Sigmoid colon (tissue), 6 donors: ENCODE measurements at regions not wholly inside any gene's neighbourhood (a gene's known extent, or its start where the extent isn't known, plus 50 kb on each side); places are given as distances from the start of the nearest gene placed in this dataset.

ENCODE experiments used
- DNase-seq: peaks from one replicate; pipeline ENCODE4 v3.0.0-alpha.2; 2019
- H3K27ac ChIP-seq, 4 donors: fragments of 200-600 bp; sonication (generic); one replicate each; pipeline ENCODE4 v1.5.1; 2016 to 2019; ENCODE audit warnings: mild to moderate bottlenecking in 1 of 4
- H3K27me3 ChIP-seq, 3 donors: fragments of 200-600 bp; sonication (generic); one replicate each; pipeline ENCODE4 v1.5.1; 2019; ENCODE audit warnings: mild to moderate bottlenecking in 1 of 3
- H3K36me3 ChIP-seq, 4 donors: fragments of 200-600 bp; sonication (generic); one replicate each; pipeline ENCODE4 v1.5.1; 2016 to 2019
- H3K4me1 ChIP-seq, 4 donors: fragments of 200-600 bp; sonication (generic); one replicate each; pipeline ENCODE4 v1.5.1; 2017 to 2019
- H3K4me3 ChIP-seq, 4 donors: fragments of 200-600 bp; sonication (generic); one replicate each; pipeline ENCODE4 v1.5.1; 2017 to 2019; ENCODE audit warnings: mild to moderate bottlenecking in 2 of 4, moderate library complexity in 1 of 4
- H3K9me3 ChIP-seq, 4 donors: fragments of 200-600 bp in 3 of 4; sonication (generic) in 3 of 4; one replicate each; pipeline versions ENCODE4 v1.5.1 to v1.6.1; 2013 to 2019
- EP300 ChIP-seq, 4 donors: sonication (generic); formaldehyde crosslinking; IDR thresholded peaks; one replicate each; pipeline ENCODE4 v1.6.1; 2017; ENCODE audit warnings: antibody characterized with exemption in 4 of 4
- POLR2A ChIP-seq, 2 donors: fragments of 450-650 bp; IDR thresholded peaks; one replicate each; pipeline ENCODE4 v1.6.1; 2016; ENCODE audit warnings: antibody characterized with exemption in 2 of 2, mild to moderate bottlenecking in 2 of 2, moderate library complexity in 2 of 2
- POLR2AphosphoS5 ChIP-seq, 4 donors: sonication (generic); formaldehyde crosslinking; IDR thresholded peaks; one replicate each; pipeline ENCODE4 v1.6.1; 2017; ENCODE audit warnings: antibody characterized with exemption in 4 of 4
- WGBS, 2 donors: extraction: QIAGEN DNeasy Blood & Tissue Kit; methylation state at CpG; one replicate each; pipeline ENCODE4 v1.1.7; 2013; 5-methylcytosine and 5-hydroxymethylcytosine counted together
- intact Hi-C: fragments of 100-400 bp; cut with DNase I; formaldehyde crosslinking; loops from one replicate; pipeline ENCODE4 v1.15.1; 2023
- TF ChIP-seq, protein P1 (sequence below), 4 experiments: fragments of 450-650 bp in 3 of 4; fragments of 200-600 bp in 1 of 4; IDR thresholded peaks; one replicate each; pipeline ENCODE4 v1.5.1; 2016 to 2019; ENCODE audit warnings: antibody characterized with exemption in 4 of 4, mild to moderate bottlenecking in 3 of 4, moderate library complexity in 2 of 4
- donor health status: healthy with polysubstance abuse.
- donor health status: healthy.

DNA sequence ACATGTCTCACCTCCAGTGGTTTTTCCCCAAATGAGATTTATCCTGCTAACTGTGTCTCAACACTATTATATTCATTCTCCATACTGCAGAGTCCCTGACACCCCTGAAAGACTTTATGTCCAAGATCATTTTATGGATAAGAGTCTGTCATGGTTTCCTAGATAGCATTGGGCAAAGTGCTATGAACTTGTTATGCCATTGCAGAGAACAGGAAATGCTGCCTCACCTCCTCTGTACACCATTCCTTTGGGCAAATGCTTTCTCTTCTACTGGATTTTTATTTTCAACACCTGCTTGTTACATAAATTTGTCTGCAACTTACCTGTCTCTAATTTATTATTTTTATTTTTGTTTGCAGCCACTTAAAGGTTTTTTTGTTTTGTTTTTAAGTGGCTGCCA, 652.5 kb upstream of the FAM98A start:
- Histone ChIP-seq H3K27me3 (no peaks in the 10 kb centered on the region), H3K9me3 (no peaks in the 10 kb centered on the region), H3K4me3 (no peak overlapping the region), H3K36me3 (no peaks in the 10 kb centered on the region), H3K4me1 (no peaks in the 10 kb centered on the region), H3K27ac (no peak overlapping the region)
- TF ChIP-seq POLR2AphosphoS5 (IDR thresholded peaks at IDR 0.05) (no peak), EP300 (IDR thresholded peaks at IDR 0.05) (no peak), POLR2A (IDR thresholded peaks at IDR 0.05) (no peak)
- TF ChIP-seq, protein P1, sequence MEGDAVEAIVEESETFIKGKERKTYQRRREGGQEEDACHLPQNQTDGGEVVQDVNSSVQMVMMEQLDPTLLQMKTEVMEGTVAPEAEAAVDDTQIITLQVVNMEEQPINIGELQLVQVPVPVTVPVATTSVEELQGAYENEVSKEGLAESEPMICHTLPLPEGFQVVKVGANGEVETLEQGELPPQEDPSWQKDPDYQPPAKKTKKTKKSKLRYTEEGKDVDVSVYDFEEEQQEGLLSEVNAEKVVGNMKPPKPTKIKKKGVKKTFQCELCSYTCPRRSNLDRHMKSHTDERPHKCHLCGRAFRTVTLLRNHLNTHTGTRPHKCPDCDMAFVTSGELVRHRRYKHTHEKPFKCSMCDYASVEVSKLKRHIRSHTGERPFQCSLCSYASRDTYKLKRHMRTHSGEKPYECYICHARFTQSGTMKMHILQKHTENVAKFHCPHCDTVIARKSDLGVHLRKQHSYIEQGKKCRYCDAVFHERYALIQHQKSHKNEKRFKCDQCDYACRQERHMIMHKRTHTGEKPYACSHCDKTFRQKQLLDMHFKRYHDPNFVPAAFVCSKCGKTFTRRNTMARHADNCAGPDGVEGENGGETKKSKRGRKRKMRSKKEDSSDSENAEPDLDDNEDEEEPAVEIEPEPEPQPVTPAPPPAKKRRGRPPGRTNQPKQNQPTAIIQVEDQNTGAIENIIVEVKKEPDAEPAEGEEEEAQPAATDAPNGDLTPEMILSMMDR (IDR thresholded peaks at IDR 0.05), result no peak
- no peak for DNase-seq
- intact Hi-C loops, result no loop called here

GRCh38 chr2:34244195-34244594, 645.1 kb upstream of the FAM98A start:
- H3K36me3 ChIP-seq, result no peaks in the 10 kb centered on the region
- no peak overlapping the region for H3K4me3 ChIP-seq
- H3K4me1 ChIP-seq, result no peaks in the 10 kb centered on the region
- no peak for DNase-seq
- H3K9me3 ChIP-seq, result no peaks in the 10 kb centered on the region
- intact Hi-C loops, result no loop called here
- no peaks in the 10 kb centered on the region for H3K27me3 ChIP-seq
- H3K27ac ChIP-seq, result no peak overlapping the region
- WGBS, 2 donors, result 85 to 91% methylated on average over 3 of the region's 3 CpGs
- TF ChIP-seq, protein P1 (IDR thresholded peaks at IDR 0.05), result no peak
- TF ChIP-seq EP300 (IDR thresholded peaks at IDR 0.05), result no peak
- TF ChIP-seq POLR2AphosphoS5 (IDR thresholded peaks at IDR 0.05), result no peak
- TF ChIP-seq POLR2A (IDR thresholded peaks at IDR 0.05), result no peak

GRCh38 chr2:34242763-34243123, 643.6 kb upstream of the FAM98A start:
- intact Hi-C loops, result no loop called here
- Histone ChIP-seq H3K9me3 (no peaks in the 10 kb centered on the region), H3K4me1 (no peaks in the 10 kb centered on the region), H3K27me3 (no peaks in the 10 kb centered on the region), H3K27ac (no peak overlapping the region), H3K36me3 (no peaks in the 10 kb centered on the region), H3K4me3 (no peak overlapping the region)
- no peak for DNase-seq
- TF ChIP-seq POLR2A (IDR thresholded peaks at IDR 0.05), result no peak
- TF ChIP-seq, protein P1 (IDR thresholded peaks at IDR 0.05), result no peak
- TF ChIP-seq EP300 (IDR thresholded peaks at IDR 0.05), result no peak
- no peak for TF ChIP-seq POLR2AphosphoS5 (IDR thresholded peaks at IDR 0.05)
- WGBS, 2 donors, result 1 to 52% methylated on average over 3 of the region's 3 CpGs

DNA sequence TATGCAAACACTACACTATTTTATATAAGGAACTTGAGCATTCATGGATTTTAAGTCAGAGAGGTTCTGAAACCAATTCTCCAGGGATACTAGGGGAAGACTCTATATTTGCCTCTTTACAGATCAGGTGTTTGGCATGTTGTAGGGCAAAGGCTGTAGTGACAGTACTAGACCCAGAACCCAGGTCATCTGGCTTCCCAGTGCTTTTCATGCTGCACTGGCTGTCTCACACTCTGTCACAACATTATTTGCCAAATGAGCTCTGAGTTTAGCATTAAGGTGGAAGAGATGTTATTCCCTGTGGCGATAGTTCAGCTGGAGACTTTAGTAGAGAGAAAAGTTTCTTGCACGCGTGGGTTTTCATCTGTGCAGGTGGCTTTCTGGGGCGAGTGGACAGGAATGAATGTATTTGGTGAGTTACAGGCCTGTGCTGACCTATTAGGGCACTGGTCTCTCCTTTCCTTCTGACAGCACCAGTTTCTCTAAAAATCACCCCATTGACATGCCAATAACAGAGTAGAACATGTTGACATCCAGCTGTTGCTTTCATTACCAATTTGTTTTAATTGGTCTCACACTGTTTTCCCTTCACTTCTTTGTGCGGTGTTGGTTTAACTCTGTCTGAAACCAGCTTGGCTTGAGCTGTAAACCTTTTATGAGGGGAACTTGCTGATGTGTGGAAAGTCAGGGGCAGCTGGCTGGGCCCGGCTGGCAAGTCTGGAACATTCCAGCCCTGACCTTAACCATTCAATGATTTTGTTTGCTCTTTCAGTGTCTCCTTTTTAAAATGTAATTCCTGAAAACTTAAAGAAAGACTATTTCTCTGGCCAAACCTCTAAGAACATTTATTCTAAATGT, 643.0 kb upstream of the FAM98A start:
- Histone ChIP-seq H3K27me3 (no peaks in the 10 kb centered on the region), H3K4me3 (no peak overlapping the region), H3K4me1 (no peaks in the 10 kb centered on the region), H3K36me3 (no peaks in the 10 kb centered on the region), H3K9me3 (no peaks in the 10 kb centered on the region), H3K27ac (no peak overlapping the region)
- 46 to 62% methylated on average over 6 of the region's 6 CpGs for WGBS, 2 donors
- DNase-seq, result no peak
- TF ChIP-seq EP300 (IDR thresholded peaks at IDR 0.05), result no peak
- TF ChIP-seq POLR2A (IDR thresholded peaks at IDR 0.05), result no peak
- TF ChIP-seq, protein P1 (IDR thresholded peaks at IDR 0.05), result no peak
- no peak for TF ChIP-seq POLR2AphosphoS5 (IDR thresholded peaks at IDR 0.05)
- intact Hi-C loops, result no loop called here

GRCh38 chr2:34239511-34239910, 640.4 kb upstream of the FAM98A start:
- WGBS, 2 donors, result 67 to 80% methylated on average over 1 of the region's 1 CpG
- no peak for TF ChIP-seq POLR2A (IDR thresholded peaks at IDR 0.05)
- TF ChIP-seq, protein P1 (IDR thresholded peaks at IDR 0.05), result no peak
- H3K4me3 ChIP-seq, result no peak overlapping the region
- peaks cover 0 to 5% (median 0%) of the 10 kb centered on the region in 4 donors for H3K9me3 ChIP-seq
- no peak overlapping the region for H3K27ac ChIP-seq
- intact Hi-C loops, result no loop called here
- no peaks in the 10 kb centered on the region for H3K36me3 ChIP-seq
- DNase-seq, result no peak
- H3K27me3 ChIP-seq, result no peaks in the 10 kb centered on the region
- no peaks in the 10 kb centered on the region for H3K4me1 ChIP-seq
